NOMO-1 (cell line): ENCODE measurements at regions not wholly inside any gene's neighbourhood (a gene's known extent, or its start where the extent isn't known, plus 50 kb on each side); places are given as distances from the start of the nearest gene placed in this dataset.

ENCODE experiments used
- DNase-seq, 2 experiments: peaks; one replicate each; lab custom pipeline; 2025; ENCODE audit not compliant: unreplicated experiment in 2 of 2; lab: John Stamatoyannopoulos, UW

GRCh38 chr6:159446340-159446739 lies 246.7 kb downstream of the SOD2 start:
- no peak for DNase-seq

- DNase-seq = no peak
Measured at GRCh38 chr6:159445351-159445750, 247.7 kb downstream of the SOD2 start.

- no peak for DNase-seq
Measured at GRCh38 chr6:159444056-159444760, 248.8 kb downstream of the SOD2 start.

- no peak for DNase-seq
Measured at GRCh38 chr6:159443417-159443920, 249.6 kb downstream of the SOD2 start.

- DNase-seq = no peak
Measured at GRCh38 chr6:159441704-159441981, 251.4 kb downstream of the SOD2 start.

GRCh38 chr6:159440911-159441703 lies 251.9 kb downstream of the SOD2 start:
- DNase-seq = no peak

GRCh38 chr6:159440349-159440748 lies 252.7 kb downstream of the SOD2 start:
- no peak for DNase-seq

GRCh38 chr6:159439651-159440050 lies 253.4 kb downstream of the SOD2 start:
- DNase-seq = no peak

GRCh38 chr6:159438106-159438505 lies 254.9 kb downstream of the SOD2 start:
- no peak for DNase-seq

- DNase-seq = no peak
Measured at GRCh38 chr6:159436581-159436980, 256.5 kb downstream of the SOD2 start.

GRCh38 chr6:159435701-159436100 lies 257.3 kb downstream of the SOD2 start:
- DNase-seq = no peak

- no peak for DNase-seq
Measured at GRCh38 chr6:159434410-159434809, 258.6 kb downstream of the SOD2 start.

GRCh38 chr6:159433550-159433949 lies 259.5 kb downstream of the SOD2 start:
- no peak for DNase-seq

GRCh38 chr6:159431750-159432149 lies 261.3 kb downstream of the SOD2 start:
- no peak for DNase-seq

GRCh38 chr6:159430323-159430722 lies 261.1 kb downstream of the FNDC1 start:
- no peak for DNase-seq

- DNase-seq = no peak
Measured at GRCh38 chr6:159429433-159429832, 260.2 kb downstream of the FNDC1 start.

GRCh38 chr6:159427771-159428170 lies 258.6 kb downstream of the FNDC1 start:
- no peak for DNase-seq

- DNase-seq = no peak
Measured at GRCh38 chr6:159427335-159427734, 258.1 kb downstream of the FNDC1 start.

- DNase-seq = no peak
Measured at GRCh38 chr6:159425421-159425820, 256.2 kb downstream of the FNDC1 start.

- DNase-seq = no peak
Measured at GRCh38 chr6:159422041-159422984, 253.1 kb downstream of the FNDC1 start.

GRCh38 chr6:159421586-159421985 lies 252.4 kb downstream of the FNDC1 start:
- DNase-seq = no peak
